Natural killer cell treated with Interleukin-12 subunit alpha and Interleukin-12 subunit beta and Interleukin-15 and Interleukin-18, amount 100 ng/mL, for 72 hours (primary cell): ENCODE measurements at regions not wholly inside any gene's neighbourhood (a gene's known extent, or its start where the extent isn't known, plus 50 kb on each side); places are given as distances from the start of the nearest gene placed in this dataset.

Source experiments
- ATAC-seq, 2 donors: fragments of 150-1000 bp; cut with Tn5 transposase in 1 of 2; sonication (Bioruptor Pico), chemical (Tn5 transposase) in 1 of 2; 2 replicates each; pipeline ENCODE4 v1.10.0; 2021
- DNase-seq: peaks from one replicate; pipeline ENCODE4 v3.0.0; 2022; ENCODE audit warnings: low spot score
- H3K27ac Mint-ChIP-seq, 2 donors: 1 replicate in 1 of 2; 2 replicates in 1 of 2; pipeline ENCODE4 v1.8.0; 2022; ENCODE audit warnings: mixed read lengths in 2 of 2, mild to moderate bottlenecking in 1 of 2, moderate library complexity in 1 of 2
- H3K27me3 Mint-ChIP-seq, 2 donors: 1 replicate in 1 of 2; 2 replicates in 1 of 2; pipeline ENCODE4 v1.8.0; 2022; ENCODE audit warnings: mixed read lengths in 2 of 2
- H3K36me3 Mint-ChIP-seq: one replicate; pipeline ENCODE4 v1.8.0; 2022; ENCODE audit warnings: mixed read lengths
- H3K4me1 Mint-ChIP-seq, 2 donors: 1 replicate in 1 of 2; 2 replicates in 1 of 2; pipeline ENCODE4 v1.8.0; 2022; ENCODE audit warnings: low read depth in 2 of 2, mixed read lengths in 2 of 2, mild to moderate bottlenecking in 1 of 2
- H3K4me3 Mint-ChIP-seq: one replicate; pipeline ENCODE4 v1.8.0; 2022; ENCODE audit warnings: mixed read lengths
- H3K9me3 Mint-ChIP-seq: 2 replicates; pipeline ENCODE4 v1.8.0; 2022; ENCODE audit warnings: mixed read lengths

GRCh38 chr5:87853541-87853940, 415.1 kb downstream of the TMEM161B start:
- DNase-seq (no peak), ATAC-seq (no peak)
- H3K27me3 Mint-ChIP-seq, result no peaks in the 10 kb centered on the region
- H3K36me3 Mint-ChIP-seq, result no peaks in the 10 kb centered on the region
- H3K9me3 Mint-ChIP-seq, result peaks cover 4% of the 10 kb centered on the region
- H3K27ac Mint-ChIP-seq, result no peak overlapping the region
- no peaks in the 10 kb centered on the region for H3K4me1 Mint-ChIP-seq
- no peak overlapping the region for H3K4me3 Mint-ChIP-seq

GRCh38 chr5:87851603-87852002, 417.0 kb downstream of the TMEM161B start:
- H3K36me3 Mint-ChIP-seq, result no peaks in the 10 kb centered on the region
- H3K4me1 Mint-ChIP-seq, result no peaks in the 10 kb centered on the region
- peaks cover 4% of the 10 kb centered on the region for H3K9me3 Mint-ChIP-seq
- ATAC-seq, result no peak
- H3K27me3 Mint-ChIP-seq, result no peaks in the 10 kb centered on the region
- no peak for DNase-seq
- H3K4me3 Mint-ChIP-seq, result no peak overlapping the region
- H3K27ac Mint-ChIP-seq, result no peak overlapping the region

- Mint-ChIP-seq H3K36me3 (no peaks in the 10 kb centered on the region), H3K9me3 (peaks cover 4% of the 10 kb centered on the region), H3K27me3 (no peaks in the 10 kb centered on the region), H3K4me3 (no peak overlapping the region), H3K4me1 (no peaks in the 10 kb centered on the region), H3K27ac (no peak overlapping the region)
- DNase-seq, result no peak
- ATAC-seq, result no peak
Observed at GRCh38 chr5:87850843-87851242, 417.8 kb downstream of the TMEM161B start.

- Mint-ChIP-seq H3K4me3 (no peak overlapping the region), H3K4me1 (no peaks in the 10 kb centered on the region), H3K27me3 (no peaks in the 10 kb centered on the region), H3K36me3 (no peaks in the 10 kb centered on the region), H3K9me3 (peaks cover 4% of the 10 kb centered on the region), H3K27ac (no peak overlapping the region)
- DNase-seq, result no peak
- ATAC-seq, result no peak
Observed at GRCh38 chr5:87845734-87846133, 422.9 kb downstream of the TMEM161B start.

- Mint-ChIP-seq H3K4me1 (no peaks in the 10 kb centered on the region), H3K9me3 (peaks cover 4% of the 10 kb centered on the region), H3K27me3 (no peaks in the 10 kb centered on the region), H3K4me3 (no peak overlapping the region), H3K27ac (no peak overlapping the region), H3K36me3 (peaks cover 5% of the 10 kb centered on the region)
- ATAC-seq (no peak), DNase-seq (no peak)
Observed at GRCh38 chr5:87844866-87845265, 423.8 kb downstream of the TMEM161B start.

GRCh38 chr5:87844449-87844848, 424.2 kb downstream of the TMEM161B start:
- Mint-ChIP-seq H3K4me3 (no peak overlapping the region), H3K36me3 (peaks cover 7% of the 10 kb centered on the region), H3K4me1 (no peaks in the 10 kb centered on the region), H3K27me3 (no peaks in the 10 kb centered on the region), H3K27ac (no peak overlapping the region), H3K9me3 (peaks cover 2% of the 10 kb centered on the region)
- ATAC-seq, result no peak
- DNase-seq, result no peak

GRCh38 chr5:87836696-87837095, 424.0 kb upstream of the CCNH start:
- no peak for ATAC-seq
- Mint-ChIP-seq H3K36me3 (peaks cover 7% of the 10 kb centered on the region), H3K27ac (no peak overlapping the region), H3K4me1 (no peaks in the 10 kb centered on the region), H3K9me3 (peaks cover 13% of the 10 kb centered on the region), H3K27me3 (no peaks in the 10 kb centered on the region), H3K4me3 (no peak overlapping the region)
- DNase-seq, result no peak

GRCh38 chr5:87831499-87831898, 418.8 kb upstream of the CCNH start:
- no peaks in the 10 kb centered on the region for H3K4me1 Mint-ChIP-seq
- H3K9me3 Mint-ChIP-seq, result peaks cover 16% of the 10 kb centered on the region
- DNase-seq (no peak), ATAC-seq (no peak)
- no peaks in the 10 kb centered on the region for H3K27me3 Mint-ChIP-seq
- H3K4me3 Mint-ChIP-seq, result no peak overlapping the region
- no peak overlapping the region for H3K27ac Mint-ChIP-seq
- H3K36me3 Mint-ChIP-seq, result no peaks in the 10 kb centered on the region

GRCh38 chr5:87829217-87829551, 416.5 kb upstream of the CCNH start:
- no peak overlapping the region for H3K4me3 Mint-ChIP-seq

GRCh38 chr5:87828545-87829216, 416.0 kb upstream of the CCNH start:
- Mint-ChIP-seq H3K9me3 (peaks cover 11% of the 10 kb centered on the region), H3K27ac (no peak overlapping the region), H3K27me3 (no peaks in the 10 kb centered on the region), H3K4me3 (no peak overlapping the region), H3K4me1 (no peaks in the 10 kb centered on the region), H3K36me3 (no peaks in the 10 kb centered on the region)
- DNase-seq (no peak), ATAC-seq (no peak)

More at GRCh38 chr5:87829217-87829551, 416.5 kb upstream of the CCNH start:
- H3K9me3 Mint-ChIP-seq, result peaks cover 13% of the 10 kb centered on the region
- H3K4me1 Mint-ChIP-seq, result no peaks in the 10 kb centered on the region
- no peak for ATAC-seq
- H3K27me3 Mint-ChIP-seq, result no peaks in the 10 kb centered on the region
- no peaks in the 10 kb centered on the region for H3K36me3 Mint-ChIP-seq
- no peak for DNase-seq
- no peak overlapping the region for H3K27ac Mint-ChIP-seq

GRCh38 chr5:87827539-87827938, 414.8 kb upstream of the CCNH start:
- Mint-ChIP-seq H3K27me3 (no peaks in the 10 kb centered on the region), H3K36me3 (no peaks in the 10 kb centered on the region), H3K4me3 (no peak overlapping the region), H3K27ac (no peak overlapping the region), H3K9me3 (peaks cover 8% of the 10 kb centered on the region), H3K4me1 (no peaks in the 10 kb centered on the region)
- ATAC-seq, result no peak
- DNase-seq, result no peak

- ATAC-seq (no peak), DNase-seq (no peak)
- Mint-ChIP-seq H3K27ac (no peak overlapping the region), H3K4me1 (no peaks in the 10 kb centered on the region), H3K27me3 (no peaks in the 10 kb centered on the region), H3K36me3 (no peaks in the 10 kb centered on the region), H3K9me3 (peaks cover 4% of the 10 kb centered on the region), H3K4me3 (no peak overlapping the region)
Observed at GRCh38 chr5:87826507-87826906, 413.8 kb upstream of the CCNH start.

- ATAC-seq (no peak), DNase-seq (no peak)
- no peak overlapping the region for H3K27ac Mint-ChIP-seq
- H3K4me1 Mint-ChIP-seq, result no peaks in the 10 kb centered on the region
- peaks cover 4% of the 10 kb centered on the region for H3K9me3 Mint-ChIP-seq
- H3K4me3 Mint-ChIP-seq, result no peak overlapping the region
- H3K27me3 Mint-ChIP-seq, result no peaks in the 10 kb centered on the region
- H3K36me3 Mint-ChIP-seq, result no peaks in the 10 kb centered on the region
Observed at GRCh38 chr5:87825583-87825982, 412.9 kb upstream of the CCNH start.

- Mint-ChIP-seq H3K4me3 (no peak overlapping the region), H3K27ac (no peak overlapping the region), H3K9me3 (no peaks in the 10 kb centered on the region), H3K36me3 (no peaks in the 10 kb centered on the region), H3K27me3 (peaks cover 0 to 6% of the 10 kb centered on the region in 2 donors), H3K4me1 (no peaks in the 10 kb centered on the region)
- DNase-seq, result no peak
- ATAC-seq, result no peak
Observed at GRCh38 chr5:87807783-87808182, 395.1 kb upstream of the CCNH start.

- Mint-ChIP-seq H3K27me3 (peaks cover 0 to 3% of the 10 kb centered on the region in 2 donors), H3K27ac (no peak overlapping the region), H3K9me3 (no peaks in the 10 kb centered on the region), H3K4me1 (no peaks in the 10 kb centered on the region), H3K4me3 (no peak overlapping the region), H3K36me3 (no peaks in the 10 kb centered on the region)
- no peak for ATAC-seq
- no peak for DNase-seq
Observed at GRCh38 chr5:87803352-87803751, 390.6 kb upstream of the CCNH start.
